Jurkat, Clone E6-1 (cell line): ENCODE measurements at regions not wholly inside any gene's neighbourhood (a gene's known extent, or its start where the extent isn't known, plus 50 kb on each side); places are given as distances from the start of the nearest gene placed in this dataset.

Experiments
- DNase-seq: peaks from one replicate; pipeline ENCODE4 v3.0.0-alpha.2; 2011; ENCODE audit warnings: low read depth, low spot score
- H3K4me3 ChIP-seq: 2 replicates; pipeline ENCODE4 v1.5.1; 2011; ENCODE audit warnings: mild to moderate bottlenecking, low read length, control low read depth, moderate library complexity

DNA sequence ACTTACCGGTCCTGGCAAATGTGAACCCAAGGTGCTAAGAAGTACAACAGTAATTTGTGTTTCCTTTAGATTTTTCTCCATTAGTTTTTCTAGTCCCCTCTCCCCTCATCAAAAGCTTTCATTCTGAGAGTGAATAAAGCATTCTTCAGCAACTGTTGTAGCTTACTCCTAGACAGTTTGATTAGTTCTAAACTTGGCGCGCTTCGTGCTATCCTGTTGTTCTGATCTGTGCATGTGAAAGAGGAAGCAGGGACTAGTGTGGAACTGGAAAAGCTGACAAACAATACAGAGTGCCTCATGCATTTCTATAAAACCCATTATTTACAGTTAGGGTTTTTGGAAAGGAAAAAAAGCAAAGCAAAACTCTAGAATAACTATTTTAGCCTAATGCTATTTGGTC lies 556.9 kb upstream of the SLIT2 start:
- H3K4me3 ChIP-seq: no peak overlapping the region
- DNase-seq: no peak

GRCh38 chr4:19693936-19694570 lies 557.7 kb upstream of the SLIT2 start:
- no peak overlapping the region for H3K4me3 ChIP-seq
- no peak for DNase-seq

GRCh38 chr4:19689511-19689910 lies 562.2 kb upstream of the SLIT2 start:
- DNase-seq: no peak
- no peak overlapping the region for H3K4me3 ChIP-seq

GRCh38 chr4:19686456-19686855 lies 565.2 kb upstream of the SLIT2 start:
- no peak for DNase-seq
- no peak overlapping the region for H3K4me3 ChIP-seq

DNA sequence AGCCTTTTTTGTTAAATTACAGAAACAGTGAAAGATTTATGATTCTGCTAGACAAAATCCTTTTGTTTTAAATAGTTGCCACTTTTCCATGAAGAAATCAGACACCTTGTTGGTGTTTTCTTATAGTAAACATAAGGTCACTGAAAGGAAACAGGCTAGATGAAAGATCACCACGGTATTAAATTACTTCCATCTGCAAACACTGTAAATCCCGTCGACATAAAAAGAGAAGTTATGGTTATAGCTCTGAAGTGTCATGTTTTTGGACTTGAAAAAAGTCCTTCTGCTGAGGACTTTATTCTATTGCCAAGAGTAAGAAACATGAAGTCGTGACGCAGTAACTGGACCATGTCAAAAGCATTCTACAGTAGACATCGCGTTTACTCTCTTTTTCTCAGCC lies 567.6 kb upstream of the SLIT2 start:
- DNase-seq: no peak
- H3K4me3 ChIP-seq: no peak overlapping the region

- no peak for DNase-seq
- no peak overlapping the region for H3K4me3 ChIP-seq
Observed at GRCh38 chr4:19683426-19683825, 568.3 kb upstream of the SLIT2 start.

- H3K4me3 ChIP-seq: no peak overlapping the region
- DNase-seq: no peak
Observed at GRCh38 chr4:19677211-19677610, 574.5 kb upstream of the SLIT2 start.

GRCh38 chr4:19675172-19675811 lies 576.4 kb upstream of the SLIT2 start:
- no peak overlapping the region for H3K4me3 ChIP-seq
- DNase-seq: no peak

- no peak overlapping the region for H3K4me3 ChIP-seq
- no peak for DNase-seq
Observed at GRCh38 chr4:19659101-19659500, 592.6 kb upstream of the SLIT2 start.

- DNase-seq: no peak
- H3K4me3 ChIP-seq: no peak overlapping the region
Observed at GRCh38 chr4:19657856-19658255, 593.8 kb upstream of the SLIT2 start.

DNA sequence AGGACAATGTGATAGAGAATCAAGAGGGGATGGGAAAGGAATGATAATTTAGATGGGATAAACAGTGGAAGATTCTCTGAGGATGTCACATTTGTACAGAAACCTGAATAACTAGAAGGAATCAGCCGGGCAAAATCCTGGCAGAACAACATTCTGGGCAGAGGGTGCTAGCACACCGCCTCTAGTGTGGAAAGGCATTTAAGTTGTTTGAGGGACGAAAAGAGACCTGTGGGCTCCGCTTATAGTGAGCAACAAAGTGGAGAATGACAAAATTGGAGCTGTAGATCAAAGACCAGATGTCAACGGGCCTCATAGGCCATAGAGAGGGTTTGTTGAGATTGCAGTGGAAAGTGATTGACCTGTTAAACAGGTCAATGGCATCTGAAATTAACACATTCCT lies 596.0 kb upstream of the SLIT2 start:
- DNase-seq: no peak
- H3K4me3 ChIP-seq: no peak overlapping the region

- no peak overlapping the region for H3K4me3 ChIP-seq
- DNase-seq: no peak
Observed at GRCh38 chr4:19650903-19651864, 600.5 kb upstream of the SLIT2 start.

DNA sequence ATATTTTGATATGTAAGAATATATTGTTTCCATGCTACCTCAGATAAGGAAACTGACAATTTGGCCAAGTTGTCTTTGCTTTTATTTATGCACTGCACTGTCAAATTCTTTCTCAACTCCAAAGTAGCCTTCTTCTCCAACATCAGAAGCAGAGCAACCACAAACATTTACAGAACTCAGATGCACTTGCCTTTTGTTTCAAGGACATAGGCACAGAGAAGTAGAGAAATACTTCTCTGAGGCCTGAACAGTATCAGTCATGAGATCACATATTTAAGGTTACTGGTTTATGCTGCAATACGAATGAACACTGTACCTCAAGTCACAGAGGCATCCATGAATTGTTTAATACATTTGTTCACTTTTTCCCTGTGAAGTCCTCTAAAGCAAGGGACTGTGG lies 606.1 kb upstream of the SLIT2 start:
- DNase-seq: no peak
- no peak overlapping the region for H3K4me3 ChIP-seq

DNA sequence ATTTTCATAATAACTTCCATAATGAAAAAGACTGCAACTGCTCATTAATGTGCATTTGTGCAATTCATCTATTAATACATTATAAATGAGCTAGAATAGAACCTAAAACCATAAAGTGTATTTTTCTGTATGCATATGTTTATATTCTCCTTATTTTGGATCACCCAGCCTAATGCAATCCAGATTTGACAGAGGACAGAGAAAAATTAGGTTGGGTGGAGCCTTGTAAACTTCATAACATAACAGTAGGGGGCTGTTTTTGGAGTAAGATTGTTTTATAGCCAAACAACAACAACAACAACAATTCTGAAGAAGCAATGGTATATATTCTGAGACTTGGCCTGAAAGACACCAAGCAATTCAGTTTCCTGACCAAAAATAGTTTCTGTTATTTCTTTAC lies 615.3 kb upstream of the SLIT2 start:
- no peak overlapping the region for H3K4me3 ChIP-seq
- DNase-seq: no peak

- no peak overlapping the region for H3K4me3 ChIP-seq
- no peak for DNase-seq
Observed at GRCh38 chr4:19631814-19632213, 619.9 kb upstream of the SLIT2 start.

- DNase-seq: no peak
- H3K4me3 ChIP-seq: no peak overlapping the region
Observed at GRCh38 chr4:19623866-19624265, 627.8 kb upstream of the SLIT2 start.

GRCh38 chr4:19615086-19615689 lies 636.5 kb upstream of the SLIT2 start:
- DNase-seq: no peak
- no peak overlapping the region for H3K4me3 ChIP-seq

GRCh38 chr4:19614171-19614570 lies 637.5 kb upstream of the SLIT2 start:
- no peak overlapping the region for H3K4me3 ChIP-seq
- no peak for DNase-seq

DNA sequence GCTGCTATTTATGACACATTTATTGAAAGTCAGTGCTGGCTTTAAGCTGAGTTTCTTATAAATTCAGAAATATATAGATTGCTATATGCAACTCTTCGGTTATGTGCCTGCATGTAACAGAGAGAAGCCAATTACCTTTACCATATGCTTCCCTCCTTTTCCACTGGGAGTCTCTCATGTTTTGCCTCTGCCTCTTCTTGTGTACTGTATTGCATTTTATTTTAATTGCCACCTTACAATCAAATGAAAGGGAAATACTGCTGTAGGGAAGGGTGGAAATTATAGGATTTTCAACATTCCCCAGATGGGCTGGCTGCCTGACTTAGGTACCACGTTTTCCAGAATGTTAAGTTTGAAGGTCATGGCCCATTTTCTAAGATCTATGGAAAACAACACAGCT lies 655.4 kb upstream of the SLIT2 start:
- H3K4me3 ChIP-seq: no peak overlapping the region
- DNase-seq: no peak

GRCh38 chr4:19592391-19592790 lies 659.3 kb upstream of the SLIT2 start:
- no peak for DNase-seq
- no peak overlapping the region for H3K4me3 ChIP-seq
